HEK293 (cell line): ENCODE measurements at regions not wholly inside any gene's neighbourhood (a gene's known extent, or its start where the extent isn't known, plus 50 kb on each side); places are given as distances from the start of the nearest gene placed in this dataset.

Experiments
- CTCF ChIA-PET: fragments of 350-600 bp; formaldehyde crosslinking; extraction: SDS; loops from one replicate; lab custom pipeline; 2021; ENCODE audit warnings: antibody characterized with exemption; lab: Yijun Ruan, JAX
- POLR2A ChIA-PET: fragments of 300-600 bp; formaldehyde crosslinking; extraction: SDS; loops from one replicate; lab custom pipeline; 2020; ENCODE audit warnings: antibody characterized with exemption, inconsistent platforms; lab: Yijun Ruan, JAX
- H3K27ac ChIP-seq: fragments of 200-500 bp; sonication (Bioruptor generic); 2 replicates; pipeline ENCODE4 v1.5.1; 2014; ENCODE audit warnings: low read depth, low read length, control low read depth, inconsistent platforms; ENCODE audit errors: extremely low read depth
- H3K36me3 ChIP-seq, 2 experiments: fragments of 200-500 bp in 1 of 2; sonication (Bioruptor generic) in 1 of 2; 1 replicate in 1 of 2; 2 replicates in 1 of 2; pipeline ENCODE4 v1.5.1; 2014 to 2017; ENCODE audit warnings: inconsistent platforms in 2 of 2, low read length in 2 of 2; ENCODE audit not compliant: control insufficient read depth in 2 of 2, insufficient read depth in 1 of 2
- H3K4me1 ChIP-seq: fragments of 200-500 bp; sonication (Bioruptor generic); 2 replicates; pipeline ENCODE4 v1.5.1; 2014; ENCODE audit warnings: mild to moderate bottlenecking, low read length, inconsistent platforms; ENCODE audit not compliant: control insufficient read depth, insufficient read depth
- H3K4me3 ChIP-seq: 2 replicates; pipeline ENCODE4 v1.5.1; 2011; ENCODE audit warnings: low read depth, mild to moderate bottlenecking, control low read depth, low read length, moderate library complexity
- H3K9me3 ChIP-seq: fragments of 200-500 bp; sonication (Bioruptor generic); 2 replicates; pipeline ENCODE4 v1.5.1; 2014; ENCODE audit warnings: low read depth, low read length, inconsistent platforms; ENCODE audit not compliant: control insufficient read depth, insufficient read depth
- BCL6B ChIP-seq: fragments of 450-650 bp; formaldehyde crosslinking; IDR thresholded peaks from 2 replicates; pipeline ENCODE4 v1.5.1; 2017; ENCODE audit warnings: missing biosample characterization, missing genetic modification characterization
- CTCF ChIP-seq: fragments of 450-650 bp; formaldehyde crosslinking; IDR thresholded peaks from 2 replicates; pipeline ENCODE4 v1.5.1; 2016; ENCODE audit warnings: missing biosample characterization, missing genetic modification characterization
- GLIS2 ChIP-seq: fragments of 450-650 bp; formaldehyde crosslinking; IDR thresholded peaks from 2 replicates; pipeline ENCODE4 v1.5.1; 2016; ENCODE audit warnings: missing biosample characterization, missing genetic modification characterization
- KLF16 ChIP-seq: fragments of 450-650 bp; formaldehyde crosslinking; IDR thresholded peaks from 2 replicates; pipeline ENCODE4 v1.5.1; 2017; ENCODE audit warnings: missing biosample characterization, missing genetic modification characterization
- PBX3 ChIP-seq: sonication (generic); formaldehyde crosslinking; IDR thresholded peaks from 2 replicates; pipeline ENCODE4 v1.8.1; 2022; ENCODE audit warnings: mild to moderate bottlenecking, moderate library complexity, missing genetic modification reagents
- PRDM1 ChIP-seq: fragments of 450-650 bp; formaldehyde crosslinking; IDR thresholded peaks from 2 replicates; pipeline ENCODE4; 2016; ENCODE audit warnings: missing biosample characterization, missing genetic modification characterization
- SETDB1 ChIP-seq: IDR thresholded peaks from one replicate; pipeline ENCODE4 v1.6.1; 2017; ENCODE audit warnings: mild to moderate bottlenecking, low read length, moderate library complexity, mixed read lengths; ENCODE audit not compliant: insufficient read length
- ZEB2 ChIP-seq: fragments of 450-650 bp; formaldehyde crosslinking; IDR thresholded peaks from 2 replicates; pipeline ENCODE4 v1.5.1; 2016; ENCODE audit warnings: missing biosample characterization, missing genetic modification characterization
- ZIC2 ChIP-seq: fragments of 450-650 bp; formaldehyde crosslinking; IDR thresholded peaks from 2 replicates; pipeline ENCODE4 v1.5.1; 2016; ENCODE audit warnings: missing biosample characterization, missing genetic modification characterization
- ZNF112 ChIP-seq: fragments of 450-650 bp; formaldehyde crosslinking; IDR thresholded peaks from 2 replicates; pipeline ENCODE4 v1.5.0; 2017; ENCODE audit warnings: missing biosample characterization, missing genetic modification characterization
- ZNF157 ChIP-seq: fragments of 450-650 bp; formaldehyde crosslinking; IDR thresholded peaks from 2 replicates; pipeline ENCODE4 v1.5.1; 2016; ENCODE audit warnings: missing biosample characterization, missing genetic modification characterization
- ZNF223 ChIP-seq: fragments of 450-650 bp; formaldehyde crosslinking; IDR thresholded peaks from 2 replicates; pipeline ENCODE4 v1.5.1; 2016; ENCODE audit warnings: missing biosample characterization, missing genetic modification characterization
- ZNF274 ChIP-seq, 2 experiments: fragments of 200-500 bp in 1 of 2; fragments of 450-650 bp in 1 of 2; sonication (Bioruptor generic) in 1 of 2; formaldehyde crosslinking in 1 of 2; IDR thresholded peaks; 2 replicates each; pipeline versions ENCODE4 v1.5.1 to v1.6.1; 2014 to 2016; ENCODE audit warnings: borderline replicate concordance in 1 of 2, inconsistent platforms in 1 of 2, low read length in 1 of 2, missing biosample characterization in 1 of 2, missing genetic modification characterization in 1 of 2
- ZNF280D ChIP-seq: fragments of 450-650 bp; formaldehyde crosslinking; IDR thresholded peaks from 2 replicates; pipeline ENCODE4 v1.5.1; 2016; ENCODE audit warnings: missing biosample characterization, missing genetic modification characterization
- ZNF350 ChIP-seq: fragments of 450-650 bp; formaldehyde crosslinking; IDR thresholded peaks from 2 replicates; pipeline ENCODE4 v1.5.0; 2017; ENCODE audit warnings: missing biosample characterization, mild to moderate bottlenecking, missing genetic modification characterization
- ZNF362 ChIP-seq: fragments of 450-650 bp; formaldehyde crosslinking; IDR thresholded peaks from 2 replicates; pipeline ENCODE4 v1.5.1; 2016; ENCODE audit warnings: missing biosample characterization, missing genetic modification characterization
- ZNF366 ChIP-seq: fragments of 450-650 bp; formaldehyde crosslinking; conservative IDR thresholded peaks from 2 replicates; pipeline ENCODE4 v1.5.1; 2016; ENCODE audit warnings: missing biosample characterization, missing genetic modification characterization
- ZNF548 ChIP-seq: fragments of 450-650 bp; formaldehyde crosslinking; IDR thresholded peaks from 2 replicates; pipeline ENCODE4 v1.5.1; 2016; ENCODE audit warnings: missing biosample characterization, missing genetic modification characterization
- ZNF549 ChIP-seq: fragments of 450-650 bp; IDR thresholded peaks from 2 replicates; pipeline ENCODE4 v1.5.1; 2018; ENCODE audit warnings: missing biosample characterization, missing genetic modification characterization, mild to moderate bottlenecking, inconsistent platforms, moderate library complexity
- ZNF624 ChIP-seq: fragments of 450-650 bp; formaldehyde crosslinking; IDR thresholded peaks from 2 replicates; pipeline ENCODE4 v1.5.1; 2017; ENCODE audit warnings: missing biosample characterization, missing genetic modification characterization
- ZNF664 ChIP-seq: fragments of 450-650 bp; formaldehyde crosslinking; IDR thresholded peaks from 2 replicates; pipeline ENCODE4 v1.5.1; 2016; ENCODE audit warnings: missing biosample characterization, missing genetic modification characterization
- ZNF701 ChIP-seq: fragments of 450-650 bp; formaldehyde crosslinking; IDR thresholded peaks from 2 replicates; pipeline ENCODE4 v1.5.1; 2016; ENCODE audit warnings: missing biosample characterization, missing genetic modification characterization
- ZNF768 ChIP-seq: fragments of 450-650 bp; formaldehyde crosslinking; IDR thresholded peaks from 2 replicates; pipeline ENCODE4 v1.5.1; 2018; ENCODE audit warnings: missing biosample characterization, mild to moderate bottlenecking, missing genetic modification characterization
- ZNF785 ChIP-seq: fragments of 450-650 bp; formaldehyde crosslinking; IDR thresholded peaks from 2 replicates; pipeline ENCODE4 v1.5.1; 2016; ENCODE audit warnings: missing biosample characterization, missing genetic modification characterization
- ZNF791 ChIP-seq: fragments of 450-650 bp; formaldehyde crosslinking; IDR thresholded peaks from 2 replicates; pipeline ENCODE4 v1.5.1; 2016; ENCODE audit warnings: missing biosample characterization, missing genetic modification characterization
- ZNF792 ChIP-seq: fragments of 450-650 bp; formaldehyde crosslinking; IDR thresholded peaks from 2 replicates; pipeline ENCODE4 v1.5.1; 2016; ENCODE audit warnings: missing biosample characterization, missing genetic modification characterization
- ZNF830 ChIP-seq: fragments of 450-650 bp; IDR thresholded peaks from 2 replicates; pipeline ENCODE4 v1.5.0; 2018; ENCODE audit warnings: missing biosample characterization, missing genetic modification characterization, low read depth, mild to moderate bottlenecking, moderate library complexity
- ZSCAN23 ChIP-seq: fragments of 450-650 bp; formaldehyde crosslinking; IDR thresholded peaks from 2 replicates; pipeline ENCODE4 v1.5.1; 2016; ENCODE audit warnings: missing biosample characterization, missing genetic modification characterization
- ZSCAN30 ChIP-seq: fragments of 450-650 bp; IDR thresholded peaks from 2 replicates; pipeline ENCODE4 v1.5.1; 2018; ENCODE audit warnings: missing biosample characterization, mild to moderate bottlenecking, missing genetic modification characterization, moderate library complexity

- no peaks in the 10 kb centered on the region for H3K4me1 ChIP-seq
- CTCF ChIA-PET, result no interaction called here
- H3K9me3 ChIP-seq, result no peaks in the 10 kb centered on the region
- POLR2A ChIA-PET, result no interaction called here
- H3K36me3 ChIP-seq, result no peaks in the 10 kb centered on the region
- no peak overlapping the region for H3K27ac ChIP-seq
- H3K4me3 ChIP-seq, result no peak overlapping the region
- TF ChIP-seq ZNF280D (no peak), ZNF792 (tag by site-specific recombination) (no peak), ZNF664 (tag by site-specific recombination) (no peak), ZNF548 (tag by site-specific recombination) (no peak), ZSCAN23 (tag by site-specific recombination) (no peak), GLIS2 (no peak), SETDB1 (no peak), ZNF274 (IDR thresholded peaks at IDR 0.05; ENCODE audit: low read length) (no peak), ZNF274 (tag by site-specific recombination; IDR thresholded peaks at IDR 0.05; ENCODE audit: borderline replicate concordance) (no peak), ZNF768 (tag by site-specific recombination) (no peak), ZNF549 (no peak), ZEB2 (tag by site-specific recombination) (no peak), ZNF701 (tag by site-specific recombination) (no peak), KLF16 (tag by site-specific recombination) (no peak), PBX3 (CRISPR knock-in tag) (no peak), PRDM1 (tag by site-specific recombination) (no peak), ZNF362 (tag by site-specific recombination) (no peak), CTCF (no peak)
Observed at GRCh38 chr12:19829100-19829853, 390.0 kb downstream of the AEBP2 start.

GRCh38 chr12:19830446-19830845, 391.2 kb downstream of the AEBP2 start:
- H3K4me1 ChIP-seq, result no peaks in the 10 kb centered on the region
- H3K9me3 ChIP-seq, result no peaks in the 10 kb centered on the region
- H3K27ac ChIP-seq, result no peak overlapping the region
- H3K36me3 ChIP-seq, result no peaks in the 10 kb centered on the region
- H3K4me3 ChIP-seq, result no peak overlapping the region
- ChIA-PET CTCF (no interaction called here), POLR2A (no interaction called here)
- TF ChIP-seq ZNF785 (no peak), ZIC2 (tag by site-specific recombination) (no peak), ZNF350 (no peak), ZNF624 (no peak), ZNF112 (tag by site-specific recombination) (no peak), ZNF157 (tag by site-specific recombination) (no peak), BCL6B (tag by site-specific recombination) (no peak), KLF16 (tag by site-specific recombination) (no peak), ZNF830 (tag by site-specific recombination) (no peak), ZSCAN23 (tag by site-specific recombination) (no peak), ZNF366 (no peak), ZNF791 (no peak), ZSCAN30 (tag by site-specific recombination) (no peak), ZNF223 (no peak)
